Hepatocyte (in vitro differentiated cells): ENCODE measurements at regions not wholly inside any gene's neighbourhood (a gene's known extent, or its start where the extent isn't known, plus 50 kb on each side); places are given as distances from the start of the nearest gene placed in this dataset.

Experiments
- CTCF ChIP-seq: fragments of 200-600 bp; sonication (generic); IDR thresholded peaks from 2 replicates; pipeline ENCODE4 v1.5.1; 2016; ENCODE audit warnings: antibody characterized with exemption, mild to moderate bottlenecking; ENCODE audit not compliant: poor library complexity
- EZH2 ChIP-seq: fragments of 200-600 bp; sonication (generic); IDR thresholded peaks from 2 replicates; pipeline ENCODE4 v1.6.1; 2016; ENCODE audit warnings: antibody characterized with exemption, mild to moderate bottlenecking, borderline replicate concordance

- TF ChIP-seq CTCF (no peak), EZH2 (no peak)
Observed at GRCh38 chr19:28990522-28990921, 222.4 kb downstream of the UQCRFS1 start.
